Memory B cell (primary cell): ENCODE measurements at regions not wholly inside any gene's neighbourhood (a gene's known extent, or its start where the extent isn't known, plus 50 kb on each side); places are given as distances from the start of the nearest gene placed in this dataset.
"Not testable (repeated sequence)": the region's sequence is repeated elsewhere in the genome, so short reads cannot be mapped to it uniquely, and the experiment has no call there.

Source experiments
- ATAC-seq: fragments of 150-1000 bp; cut with Tn5 transposase; 2 replicates; pipeline ENCODE4 v1.10.0; 2021; ENCODE audit warnings: low read depth, mild to moderate bottlenecking, moderate library complexity
- DNase-seq, 2 donors: peaks; one replicate each; pipeline ENCODE4 v3.0.0; 2022; ENCODE audit warnings: low spot score in 2 of 2
- H3K27ac Mint-ChIP-seq: one replicate; pipeline ENCODE4 v1.8.0; 2022; ENCODE audit warnings: mild to moderate bottlenecking, moderate library complexity, mixed read lengths
- H3K27me3 Mint-ChIP-seq: one replicate; pipeline ENCODE4 v1.8.0; 2022; ENCODE audit warnings: mixed read lengths
- H3K36me3 Mint-ChIP-seq: one replicate; pipeline ENCODE4 v1.8.0; 2022; ENCODE audit warnings: mild to moderate bottlenecking, mixed read lengths
- H3K4me1 Mint-ChIP-seq: one replicate; pipeline ENCODE4 v1.8.0; 2022; ENCODE audit warnings: mixed read lengths
- H3K4me3 Mint-ChIP-seq: one replicate; pipeline ENCODE4 v1.8.0; 2022; ENCODE audit warnings: mild to moderate bottlenecking, moderate library complexity, mixed read lengths
- H3K9me3 Mint-ChIP-seq: one replicate; pipeline ENCODE4 v1.8.0; 2022; ENCODE audit warnings: mixed read lengths

DNA sequence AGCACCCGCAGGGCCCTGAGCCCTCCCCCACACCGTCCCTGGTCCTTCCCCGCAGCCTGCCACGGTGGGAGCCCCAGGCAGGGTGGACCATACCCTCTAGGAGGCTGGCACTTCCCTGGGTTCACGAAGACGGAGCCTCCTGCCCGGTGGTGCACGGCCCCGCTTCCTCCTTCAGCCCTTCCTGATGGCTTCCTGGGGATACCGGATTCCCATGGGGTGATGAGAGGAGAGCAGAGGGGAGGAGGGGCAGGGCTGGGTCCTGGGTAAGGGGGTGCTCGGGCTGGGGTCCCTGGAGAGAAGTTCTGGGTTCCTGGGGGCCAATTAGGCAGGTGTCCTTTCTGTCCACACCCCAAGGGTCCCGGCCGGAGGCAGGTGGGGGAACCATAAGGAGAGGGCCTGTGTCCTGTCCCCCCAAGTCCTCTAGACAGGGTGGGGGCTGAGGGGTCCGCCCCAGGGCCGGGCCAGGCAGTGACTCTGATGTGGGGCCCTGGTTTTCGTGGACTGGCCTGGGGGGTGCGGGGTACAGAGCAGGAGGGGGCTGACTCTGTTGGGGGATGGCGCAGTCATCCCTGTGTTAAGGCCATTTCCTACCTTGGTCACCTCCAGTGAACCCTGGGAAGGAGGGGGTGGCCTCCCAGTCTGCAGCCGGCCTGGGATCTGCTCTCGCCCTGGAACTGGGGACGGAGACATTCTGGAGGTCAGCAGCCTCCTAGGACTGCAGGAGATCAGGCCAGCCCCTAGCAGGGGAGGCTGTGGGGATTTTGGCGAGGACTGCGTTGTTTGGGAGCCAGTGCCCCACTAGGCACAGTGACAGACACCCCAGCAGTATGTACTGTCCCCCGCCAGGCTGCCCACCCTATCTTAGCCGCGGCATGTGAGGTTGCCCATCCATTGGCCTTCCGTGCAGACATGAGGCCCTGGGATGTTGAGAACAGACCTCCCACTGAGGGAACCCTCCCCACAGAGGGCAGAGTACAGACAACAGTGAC is 366.4 kb downstream of the TMEM121 start:
- not testable (repeated sequence) for H3K9me3 Mint-ChIP-seq, H3K4me1 Mint-ChIP-seq, DNase-seq, H3K4me3 Mint-ChIP-seq, H3K27ac Mint-ChIP-seq, ATAC-seq, H3K36me3 Mint-ChIP-seq, H3K27me3 Mint-ChIP-seq

DNA sequence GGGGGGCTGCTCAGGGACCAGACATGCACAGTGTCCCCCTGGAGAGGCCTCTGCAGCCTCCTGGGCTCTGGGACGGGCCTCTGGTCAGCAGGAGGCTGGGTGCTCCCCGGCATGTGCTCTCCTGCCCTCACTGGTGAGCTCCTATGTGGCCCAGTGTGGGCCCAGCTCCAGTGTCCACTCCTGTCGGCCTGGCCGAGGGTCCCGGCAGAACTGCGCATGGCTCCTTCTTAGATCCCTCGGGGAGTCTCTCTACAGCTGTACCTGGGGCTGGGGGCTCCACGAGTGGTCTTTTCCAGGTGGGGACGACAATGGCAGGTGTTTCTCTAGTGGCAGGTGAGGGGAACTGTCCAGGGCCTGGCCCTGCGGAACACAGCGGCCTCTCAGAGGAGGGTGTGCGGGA is 367.3 kb downstream of the TMEM121 start:
- H3K27me3 Mint-ChIP-seq, H3K36me3 Mint-ChIP-seq, DNase-seq, H3K4me1 Mint-ChIP-seq, H3K9me3 Mint-ChIP-seq, ATAC-seq, H3K27ac Mint-ChIP-seq: not testable (repeated sequence)
- H3K4me3 Mint-ChIP-seq = peak overlapping the region; percentile 24

DNA sequence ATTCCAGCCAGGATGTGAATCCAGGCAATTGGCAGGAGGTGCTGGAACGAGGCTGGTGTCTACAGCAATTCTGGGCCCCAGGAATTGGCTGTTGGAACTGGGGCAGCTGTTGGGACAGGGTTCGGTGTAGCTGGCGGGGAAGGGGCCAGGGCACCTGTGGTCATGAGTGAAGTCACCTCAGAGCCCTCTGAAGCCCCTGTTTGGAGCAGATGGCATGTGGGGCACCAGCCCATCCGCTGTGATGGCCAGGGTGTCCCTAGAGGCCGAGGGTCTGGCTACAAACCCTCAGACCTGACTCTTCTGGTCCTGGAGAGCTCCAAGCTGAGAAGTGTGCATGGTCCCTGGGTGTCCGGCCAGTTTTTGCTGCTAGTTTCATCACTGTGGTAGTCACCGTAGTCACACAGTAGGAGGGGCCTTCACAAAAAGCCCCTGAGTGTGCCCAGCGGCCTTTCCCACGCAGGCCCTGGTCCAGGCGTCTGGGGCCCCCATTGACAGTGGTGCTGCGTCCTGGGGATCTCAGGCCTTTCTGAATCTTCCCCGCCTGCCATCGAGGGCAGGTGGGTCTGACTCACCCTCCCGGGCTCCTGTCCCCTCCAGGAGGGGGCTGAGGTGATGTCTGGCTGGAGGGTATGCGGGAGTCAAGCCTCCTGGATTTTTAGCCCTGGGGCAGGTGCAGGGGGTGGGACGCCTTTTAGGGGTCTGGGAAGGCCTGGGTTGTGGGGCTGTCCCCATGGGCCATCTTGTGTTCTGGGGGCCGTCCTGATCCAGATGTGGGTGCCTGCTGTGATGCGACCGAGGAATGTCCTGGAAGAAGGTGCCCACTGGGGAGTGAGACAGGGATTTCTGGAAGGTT is 368.0 kb downstream of the TMEM121 start:
- Mint-ChIP-seq H3K4me1 (no peaks in the 10 kb centered on the region), H3K27ac (no peak overlapping the region), H3K4me3 (peak overlapping the region; percentile 67), H3K9me3 (no peaks in the 10 kb centered on the region), H3K36me3 (no peaks in the 10 kb centered on the region), H3K27me3 (no peaks in the 10 kb centered on the region)
- DNase-seq = no peak
- ATAC-seq = no peak

DNA sequence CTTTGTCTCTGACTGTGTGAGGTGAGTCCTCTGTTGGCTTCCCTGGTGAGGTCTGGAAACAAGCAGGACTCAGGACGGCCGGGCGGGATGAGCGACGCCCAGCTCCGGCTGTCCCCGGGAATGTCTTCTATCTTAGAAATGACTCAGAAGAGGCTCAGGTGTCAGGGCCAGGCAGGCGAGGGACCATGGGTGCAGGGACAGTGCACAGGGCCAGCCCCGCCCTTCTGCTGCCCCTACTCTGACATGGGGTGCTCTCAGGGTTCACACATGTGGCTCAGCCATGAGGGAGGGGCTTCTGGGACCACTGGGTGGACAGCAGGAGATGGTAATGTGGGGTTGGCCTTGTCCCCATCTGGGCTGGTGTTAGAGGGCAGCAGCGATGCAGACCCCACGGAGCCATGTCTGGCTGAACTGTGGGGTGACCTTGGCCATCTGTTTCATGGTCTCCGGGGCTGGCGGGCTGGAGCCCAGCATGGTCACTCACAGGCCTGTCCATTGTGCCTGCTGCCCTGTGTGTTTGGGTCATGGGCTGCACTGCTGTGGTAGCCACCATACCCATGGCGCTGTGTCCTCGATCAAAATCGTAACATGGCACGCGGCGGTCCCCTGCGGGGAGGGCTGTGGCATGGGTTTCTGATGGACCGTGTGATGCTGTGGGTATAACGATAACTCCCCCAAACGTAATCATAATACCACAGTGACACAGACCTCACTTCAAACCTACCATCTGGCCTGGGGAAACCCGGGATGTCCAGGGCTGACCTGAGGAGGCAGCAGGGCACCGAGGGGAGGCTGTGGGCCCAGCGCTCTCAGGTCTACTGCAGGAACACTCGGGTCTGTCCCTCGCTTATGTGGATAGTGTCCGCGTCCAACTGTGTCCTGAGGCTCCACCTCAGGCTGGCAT is 368.8 kb downstream of the TMEM121 start:
- no peaks in the 10 kb centered on the region for H3K36me3 Mint-ChIP-seq
- H3K4me1 Mint-ChIP-seq = no peaks in the 10 kb centered on the region
- DNase-seq (no peak), ATAC-seq (no peak)
- H3K27me3 Mint-ChIP-seq = no peaks in the 10 kb centered on the region
- H3K27ac Mint-ChIP-seq = no peak overlapping the region
- H3K4me3 Mint-ChIP-seq = peak overlapping the region; percentile 67
- H3K9me3 Mint-ChIP-seq = no peaks in the 10 kb centered on the region

DNA sequence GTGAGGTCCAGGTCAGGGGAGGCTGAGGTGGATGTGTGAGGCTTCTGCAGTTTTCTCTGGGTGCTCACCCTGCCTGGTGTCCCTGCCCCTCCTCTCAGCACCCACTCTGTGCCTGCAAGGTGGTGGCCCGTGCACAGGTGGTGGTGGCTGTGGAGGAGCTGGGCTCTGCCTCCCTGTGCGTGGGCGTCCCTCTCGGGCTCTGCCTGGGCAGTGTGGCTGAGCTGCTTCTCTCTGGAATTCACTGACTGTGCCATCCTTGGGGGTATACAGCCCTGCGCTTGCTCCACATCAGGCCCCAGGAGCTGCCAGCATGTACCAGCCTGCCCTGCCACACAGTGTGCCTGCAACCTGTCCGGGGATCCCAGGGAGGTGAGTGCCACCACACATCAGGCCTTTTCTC is 369.8 kb downstream of the TMEM121 start:
- peak overlapping the region; percentile 67 for H3K4me3 Mint-ChIP-seq
- not testable (repeated sequence) for H3K27me3 Mint-ChIP-seq, H3K4me1 Mint-ChIP-seq, H3K27ac Mint-ChIP-seq, ATAC-seq, DNase-seq, H3K9me3 Mint-ChIP-seq, H3K36me3 Mint-ChIP-seq

DNA sequence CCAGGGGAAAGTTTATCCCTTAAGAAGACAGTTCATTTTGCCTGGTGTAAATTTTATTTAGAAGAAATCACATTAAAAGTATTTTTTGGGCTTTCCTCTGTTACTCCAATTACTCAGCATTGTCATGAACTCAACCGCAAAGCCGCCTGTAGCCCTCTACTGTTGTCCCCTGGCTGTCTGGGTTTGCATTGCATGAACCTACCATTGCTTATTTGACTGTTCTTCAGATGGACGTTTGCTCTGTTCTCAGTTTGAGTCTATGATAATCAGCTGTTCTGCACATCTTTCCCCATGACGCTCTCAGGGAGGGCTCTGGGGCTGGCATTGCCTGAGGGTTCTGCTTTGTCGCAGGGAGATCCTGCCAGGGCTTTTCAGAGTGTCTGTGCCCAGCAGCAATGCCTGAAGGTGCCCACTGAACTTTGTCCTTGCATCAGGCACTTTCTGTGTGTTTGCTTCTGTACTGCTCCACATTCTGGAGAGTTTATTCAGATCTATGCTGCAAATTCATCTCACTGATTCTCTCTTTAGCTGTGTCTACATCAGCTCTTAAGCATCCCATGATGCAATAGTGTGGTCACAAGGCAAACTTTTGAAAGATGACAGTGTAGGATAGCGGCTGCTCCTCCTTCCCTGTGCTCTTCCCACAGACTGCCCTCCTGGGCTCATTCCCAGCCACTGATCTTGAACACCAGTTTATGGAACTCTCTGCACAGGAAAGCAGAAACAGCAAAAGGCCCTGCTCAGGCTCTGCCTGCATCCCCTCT is 370.8 kb downstream of the TMEM121 start:
- H3K27ac Mint-ChIP-seq, H3K36me3 Mint-ChIP-seq: not testable (repeated sequence)

DNA sequence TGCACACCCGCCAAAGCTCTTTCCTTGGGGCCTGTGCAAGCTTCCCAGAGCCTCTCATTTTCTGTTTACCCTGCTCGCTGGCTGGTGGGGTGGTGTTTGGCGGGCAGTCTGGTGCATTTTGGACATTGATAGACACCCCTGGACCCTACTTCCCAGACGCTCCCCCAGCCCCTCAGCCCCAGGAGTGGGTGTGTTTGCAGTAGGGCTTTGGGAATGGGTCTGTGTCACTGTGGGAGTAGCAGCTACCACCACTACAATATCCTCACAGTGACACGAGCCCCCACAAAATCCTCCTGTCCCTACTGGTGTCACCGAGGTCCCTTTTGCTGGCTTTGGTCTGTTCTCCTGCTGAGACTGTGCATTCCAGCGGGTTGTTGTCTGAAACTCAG is 371.3 kb downstream of the TMEM121 start:
- Mint-ChIP-seq H3K27ac (no peak overlapping the region), H3K4me3 (peak overlapping the region; percentile 76), H3K9me3 (no peaks in the 10 kb centered on the region), H3K4me1 (no peaks in the 10 kb centered on the region), H3K27me3 (no peaks in the 10 kb centered on the region), H3K36me3 (no peaks in the 10 kb centered on the region)
- DNase-seq (no peak), ATAC-seq (no peak)

More for the DNA sequence above, 370.8 kb downstream of the TMEM121 start:
- H3K27me3 Mint-ChIP-seq, H3K4me1 Mint-ChIP-seq, DNase-seq, H3K9me3 Mint-ChIP-seq: not testable (repeated sequence)
- peak overlapping the region; percentile 67 for H3K4me3 Mint-ChIP-seq
- ATAC-seq = peak; percentile 35

DNA sequence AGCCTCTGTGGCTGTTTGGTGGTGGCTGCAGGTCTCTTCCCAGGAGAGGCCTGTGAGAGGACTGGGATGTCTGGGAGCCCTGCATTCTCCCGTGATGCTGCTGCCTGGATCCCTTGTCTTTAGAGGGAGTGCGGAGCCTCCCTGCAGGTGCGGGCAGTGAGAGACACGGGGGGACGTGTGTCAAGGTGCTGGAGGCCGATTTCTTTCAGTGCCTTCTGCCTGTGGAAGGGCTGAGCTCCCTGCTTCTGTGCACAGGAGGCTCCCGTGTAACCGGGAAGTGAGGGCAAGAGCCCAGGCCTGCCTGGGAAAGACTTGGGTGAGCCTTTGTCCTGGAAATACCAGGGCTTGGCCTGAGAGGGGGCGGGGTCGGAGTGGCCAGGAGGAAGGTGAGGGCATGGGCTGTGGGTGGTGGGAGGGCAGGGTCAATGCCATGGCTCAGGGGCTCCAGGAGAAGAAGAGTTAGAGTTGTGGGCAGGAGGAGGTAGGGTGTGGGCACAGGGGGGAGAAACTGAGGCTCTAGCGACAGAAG is 372.2 kb downstream of the TMEM121 start:
- ATAC-seq (no peak), DNase-seq (no peak)
- no peaks in the 10 kb centered on the region for H3K36me3 Mint-ChIP-seq
- H3K4me1 Mint-ChIP-seq = no peaks in the 10 kb centered on the region
- no peaks in the 10 kb centered on the region for H3K27me3 Mint-ChIP-seq
- no peak overlapping the region for H3K27ac Mint-ChIP-seq
- peak overlapping the region; percentile 76 for H3K4me3 Mint-ChIP-seq
- no peaks in the 10 kb centered on the region for H3K9me3 Mint-ChIP-seq

DNA sequence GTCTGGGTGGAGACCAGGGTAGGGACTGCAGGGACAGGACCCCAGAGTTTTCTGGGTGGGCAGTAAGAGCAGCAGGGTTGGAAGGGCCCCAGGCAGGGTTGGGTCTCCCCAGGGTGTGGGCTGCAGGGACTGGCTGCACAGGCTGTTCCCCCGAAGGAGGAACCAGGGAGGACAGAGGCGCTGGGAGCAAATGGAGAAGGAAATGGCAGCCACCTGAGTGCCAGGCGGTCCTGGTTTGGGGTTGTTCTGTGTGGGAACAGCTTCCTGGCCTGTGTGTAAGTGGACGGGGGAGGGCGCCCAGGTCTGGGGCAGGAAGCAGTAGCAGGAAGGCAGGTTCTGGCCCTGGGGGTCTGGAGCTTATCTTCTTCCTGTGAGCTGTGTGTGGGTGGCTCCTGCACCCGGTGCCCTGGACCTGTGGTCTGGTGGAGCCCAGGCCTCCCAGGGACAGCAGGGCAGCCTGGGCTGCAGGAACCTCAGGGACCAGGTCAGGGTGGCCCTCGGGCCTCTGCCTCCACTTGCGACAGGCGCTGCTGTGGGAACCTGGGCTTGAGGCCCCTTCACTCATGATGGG is 372.8 kb downstream of the TMEM121 start:
- H3K36me3 Mint-ChIP-seq = no peaks in the 10 kb centered on the region
- H3K27me3 Mint-ChIP-seq = no peaks in the 10 kb centered on the region
- peak overlapping the region; percentile 76 for H3K4me3 Mint-ChIP-seq
- DNase-seq (no peak), ATAC-seq (no peak)
- H3K4me1 Mint-ChIP-seq = no peaks in the 10 kb centered on the region
- no peaks in the 10 kb centered on the region for H3K9me3 Mint-ChIP-seq
- H3K27ac Mint-ChIP-seq = no peak overlapping the region

DNA sequence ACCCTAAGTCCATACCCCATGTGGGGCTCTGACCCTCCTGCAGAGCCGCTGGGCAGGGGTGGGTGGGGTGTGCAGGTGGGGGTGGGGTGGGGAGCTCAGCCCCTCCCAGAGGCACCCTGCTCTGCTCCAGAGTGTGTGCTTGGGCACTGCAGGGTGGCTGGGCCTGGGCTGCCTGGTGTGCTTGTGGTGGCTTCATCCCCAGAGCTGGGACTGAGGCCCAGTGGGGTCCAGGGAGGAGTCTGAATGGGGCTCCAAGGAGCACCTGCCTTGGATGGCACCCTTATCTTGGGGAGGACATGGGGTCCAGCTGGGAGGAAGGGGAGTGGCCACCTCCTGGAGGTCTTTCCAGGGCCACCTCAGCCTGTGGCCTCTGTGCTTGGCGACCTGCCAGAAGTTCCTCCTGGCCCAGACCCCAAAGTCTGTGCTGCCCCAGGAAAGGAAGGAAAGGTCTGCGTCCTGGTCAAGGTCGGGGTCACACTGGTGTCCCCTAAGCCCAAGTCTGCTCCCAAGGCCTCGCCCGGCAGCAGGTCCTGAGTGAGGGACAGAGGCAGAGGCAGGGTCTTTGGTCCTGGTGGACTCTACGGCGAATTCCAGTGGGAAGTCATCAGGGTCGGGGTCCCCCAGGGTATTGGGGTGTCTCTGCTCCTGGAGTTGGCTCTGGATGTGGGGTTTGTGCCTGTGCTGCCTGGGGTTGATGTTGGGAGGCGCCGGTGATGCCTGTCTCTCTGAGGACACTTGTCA is 373.4 kb downstream of the TMEM121 start:
- no peak overlapping the region for H3K27ac Mint-ChIP-seq
- H3K36me3 Mint-ChIP-seq = no peaks in the 10 kb centered on the region
- peak overlapping the region; percentile 46 for H3K4me3 Mint-ChIP-seq
- no peaks in the 10 kb centered on the region for H3K27me3 Mint-ChIP-seq
- DNase-seq = no peak
- no peaks in the 10 kb centered on the region for H3K9me3 Mint-ChIP-seq
- H3K4me1 Mint-ChIP-seq = no peaks in the 10 kb centered on the region
- ATAC-seq = no peak

DNA sequence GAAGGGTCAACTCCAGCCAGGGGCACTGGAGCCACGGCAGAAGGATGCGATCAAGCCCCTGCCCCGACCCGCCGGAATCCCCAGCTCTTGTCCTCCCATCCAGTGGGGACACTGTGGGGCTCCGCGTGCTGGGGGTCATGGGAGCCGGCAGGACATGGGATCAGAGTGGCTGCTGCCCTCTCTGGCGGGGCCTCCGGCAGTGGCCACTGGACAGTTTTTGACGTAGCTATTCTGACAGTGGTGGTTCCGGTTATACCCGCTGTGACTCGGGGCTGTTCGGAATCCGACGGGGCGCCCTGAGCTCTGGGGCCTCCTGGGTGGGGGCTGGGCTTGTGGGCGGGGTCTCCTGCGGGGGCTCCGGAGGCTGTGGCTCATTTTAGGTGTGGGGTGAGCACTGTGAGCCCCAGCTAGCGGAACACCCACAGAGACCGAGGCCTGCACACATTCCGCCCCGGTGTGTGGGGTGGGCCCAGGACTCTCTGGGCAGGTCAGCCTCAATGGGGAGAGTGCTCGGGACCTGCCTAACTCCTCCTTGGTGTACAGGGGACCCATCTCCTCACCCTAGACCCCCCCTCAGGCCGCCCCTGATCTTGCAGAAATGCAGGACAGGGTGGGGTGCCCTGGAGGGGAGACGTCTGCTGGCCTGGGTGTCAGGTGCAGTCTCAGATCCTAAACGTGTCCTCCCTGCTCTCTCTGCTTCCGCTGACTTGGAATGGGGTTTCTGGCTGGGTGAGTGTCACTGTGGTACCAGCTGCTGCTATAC is 374.2 kb downstream of the TMEM121 start:
- ATAC-seq = no peak
- Mint-ChIP-seq H3K9me3 (no peaks in the 10 kb centered on the region), H3K36me3 (no peaks in the 10 kb centered on the region), H3K4me3 (peak overlapping the region; percentile 50), H3K27me3 (no peaks in the 10 kb centered on the region), H3K4me1 (no peaks in the 10 kb centered on the region), H3K27ac (no peak overlapping the region)
- DNase-seq = no peak

DNA sequence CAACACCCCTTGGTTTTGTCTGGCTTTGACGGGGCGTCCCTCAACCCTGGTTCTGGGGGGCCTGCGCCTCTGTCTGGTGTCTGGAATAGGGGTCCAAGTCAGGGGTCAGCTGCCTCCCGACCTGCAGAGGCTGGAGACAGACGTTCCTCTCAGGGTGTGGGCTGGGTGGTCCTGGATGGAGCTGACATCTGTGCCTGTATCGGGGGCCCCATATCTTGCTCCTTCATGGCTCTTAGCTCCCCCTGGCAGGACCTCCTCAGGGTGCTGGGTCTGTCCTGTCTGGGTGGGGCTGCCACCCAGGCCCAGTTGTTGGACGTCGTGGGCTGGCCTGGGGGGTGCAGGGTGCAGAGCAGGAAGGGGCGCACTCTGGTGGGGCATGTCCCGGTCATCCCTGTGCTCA is 374.8 kb downstream of the TMEM121 start:
- Mint-ChIP-seq H3K27me3 (no peaks in the 10 kb centered on the region), H3K27ac (no peak overlapping the region), H3K4me1 (no peaks in the 10 kb centered on the region), H3K4me3 (peak overlapping the region; percentile 50), H3K36me3 (no peaks in the 10 kb centered on the region), H3K9me3 (no peaks in the 10 kb centered on the region)
- DNase-seq (no peak), ATAC-seq (no peak)
